Endothelial cell of umbilical vein (primary cell): ENCODE measurements at regions not wholly inside any gene's neighbourhood (a gene's known extent, or its start where the extent isn't known, plus 50 kb on each side); places are given as distances from the start of the nearest gene placed in this dataset.

Experiments used
- BruUV-seq: library from RNA; stranded (reverse); fragments of 400-500 nt; replicated peaks from 2 replicates; lab custom pipeline; 2021; lab: Mats Ljungman, UMichigan
- CTCF ChIA-PET: fragments of 300-600, 350-600 bp; sonication (Branson Sonifier 250); formaldehyde crosslinking; loops from one replicate; lab custom pipeline; 2021; ENCODE audit warnings: antibody characterized with exemption, inconsistent platforms; lab: Charles Lee
- POLR2A ChIA-PET: fragments of 300-600, 350-600 bp; sonication (Branson Sonifier 250); formaldehyde crosslinking; loops from one replicate; lab custom pipeline; 2021; ENCODE audit warnings: antibody characterized with exemption, inconsistent platforms; lab: Charles Lee
- DNase-seq: peaks from one replicate; pipeline ENCODE4 v3.0.0-alpha.2; 2011; ENCODE audit warnings: low read depth, low spot score
- FAIRE-seq: peaks from 2 replicates; lab custom pipeline; 2011; peaks lifted over from hg19 to GRCh38; lab: Jason Lieb, UNC
- H2AFZ ChIP-seq: 2 replicates; pipeline ENCODE4 v1.6.0; 2012; ENCODE audit warnings: low read depth, low read length, control low read depth, inconsistent platforms
- H3K27ac ChIP-seq: 2 replicates; pipeline ENCODE4 v1.5.1; 2011; ENCODE audit warnings: low read depth, mild to moderate bottlenecking, control low read depth, low read length, moderate library complexity; ENCODE audit not compliant: insufficient read depth
- H3K27me3 ChIP-seq, 2 experiments: 2 replicates each; pipeline versions ENCODE4 v1.6.0 to v1.6.1; 2011; ENCODE audit warnings: low read length in 2 of 2, mixed read lengths in 1 of 2; ENCODE audit not compliant: control insufficient read depth in 2 of 2, insufficient read depth in 2 of 2
- H3K36me3 ChIP-seq, 2 experiments: 2 replicates in 1 of 2; 3 replicates in 1 of 2; pipeline ENCODE4 v1.5.1; 2011; ENCODE audit warnings: low read length in 2 of 2, mild to moderate bottlenecking in 1 of 2, moderate library complexity in 1 of 2; ENCODE audit not compliant: control insufficient read depth in 2 of 2, insufficient read depth in 2 of 2; ENCODE audit errors: extremely low read depth in 1 of 2
- H3K4me1 ChIP-seq: 3 replicates; pipeline ENCODE4 v1.5.1; 2011; ENCODE audit warnings: mild to moderate bottlenecking, low read length; ENCODE audit not compliant: control insufficient read depth, insufficient read depth; ENCODE audit errors: extremely low read depth
- H3K4me2 ChIP-seq: 2 replicates; pipeline ENCODE4 v1.6.1; 2011; ENCODE audit warnings: low read length, control low read depth, mixed read lengths; ENCODE audit not compliant: insufficient read depth
- H3K4me3 ChIP-seq, 3 experiments: fragments of 200-600 bp in 1 of 3; sonication (generic), shearing (Covaris generic) in 1 of 3; replicated peaks in 1 of 3; 2 replicates each; pipeline ENCODE4 v1.5.1; 2011 to 2016; ENCODE audit warnings: control low read depth in 3 of 3, low read length in 3 of 3, mild to moderate bottlenecking in 2 of 3, inconsistent platforms in 1 of 3, low read depth in 1 of 3, moderate library complexity in 1 of 3; ENCODE audit not compliant: insufficient read depth in 1 of 3
- H3K79me2 ChIP-seq: 2 replicates; pipeline ENCODE4 v1.6.0; 2012; ENCODE audit warnings: low read length, inconsistent platforms; ENCODE audit not compliant: control insufficient read depth, insufficient read depth
- H3K9ac ChIP-seq: replicated peaks from 2 replicates; pipeline ENCODE3; 2011; ENCODE audit warnings: low read length, control low read depth; ENCODE audit not compliant: insufficient read depth; ENCODE audit errors: extremely low read depth
- H3K9me1 ChIP-seq: replicated peaks from 3 replicates; pipeline ENCODE4 v1.6.0; 2011; ENCODE audit warnings: mild to moderate bottlenecking, low read length; ENCODE audit not compliant: control insufficient read depth, insufficient read depth; ENCODE audit errors: extremely low read depth
- H3K9me3 ChIP-seq: replicated peaks from 2 replicates; pipeline ENCODE4 v1.5.1; 2012; ENCODE audit warnings: low read length, inconsistent platforms; ENCODE audit not compliant: control insufficient read depth, insufficient read depth
- H4K20me1 ChIP-seq: replicated peaks from 2 replicates; pipeline ENCODE3; 2011; ENCODE audit warnings: mild to moderate bottlenecking, low read length; ENCODE audit not compliant: control insufficient read depth, insufficient read depth; ENCODE audit errors: extremely low read depth
- CTCF ChIP-seq, 2 donors: IDR thresholded peaks; 1 replicate in 1 of 2; 2 replicates in 1 of 2; pipeline ENCODE4 v1.5.1; 2011; ENCODE audit warnings: low read length in 2 of 2, mild to moderate bottlenecking in 2 of 2, moderate library complexity in 2 of 2, control low read depth in 1 of 2, inconsistent platforms in 1 of 2, low read depth in 1 of 2; ENCODE audit not compliant: insufficient read depth in 1 of 2; ENCODE audit errors: extremely low read depth in 1 of 2
- EZH2 ChIP-seq: IDR thresholded peaks from 2 replicates; pipeline ENCODE4 v1.6.1; 2012; ENCODE audit warnings: borderline replicate concordance, low read depth, mild to moderate bottlenecking, moderate library complexity, low read length, inconsistent platforms; ENCODE audit not compliant: severe bottlenecking
- FOS ChIP-seq: IDR thresholded peaks from 2 replicates; pipeline ENCODE4 v1.6.1; 2011; ENCODE audit warnings: mild to moderate bottlenecking, low read length, moderate library complexity, borderline replicate concordance; ENCODE audit not compliant: insufficient read depth
- GATA2 ChIP-seq: IDR thresholded peaks from 2 replicates; pipeline ENCODE4 v1.7.0; 2011; ENCODE audit warnings: low read depth, mild to moderate bottlenecking, moderate library complexity, mixed read lengths, low read length; ENCODE audit not compliant: insufficient read length, insufficient read depth
- MAX ChIP-seq: IDR thresholded peaks from 2 replicates; pipeline ENCODE4 v1.6.1; 2011; ENCODE audit not compliant: insufficient read depth, insufficient read length
- MYC ChIP-seq: IDR thresholded peaks from one replicate; pipeline ENCODE4 v1.6.1; 2011; ENCODE audit warnings: mild to moderate bottlenecking, low read depth, low read length
- POLR2AphosphoS5 ChIP-seq: IDR thresholded peaks from 2 replicates; pipeline ENCODE4 v1.6.1; 2012; ENCODE audit warnings: low read depth, mild to moderate bottlenecking, control low read depth, low read length, moderate library complexity; ENCODE audit not compliant: insufficient read depth
- dilution Hi-C: fragments of 300-500 bp; cut with MboI; formaldehyde crosslinking; loops from one replicate; pipeline ENCODE4 v1.15.0; 2019; ENCODE audit warnings: low sequenced_read_pairs; ENCODE audit not compliant: extremely low pct_ligation_motif_present
- intact Hi-C: fragments of 100-400 bp; cut with micrococcal nuclease; formaldehyde crosslinking; loops from one replicate; pipeline ENCODE4 v1.10.0; 2022

GRCh38 chr4:178320003-178320402 is 877.8 kb upstream of the AGA start:
- peaks cover 10% of the 10 kb centered on the region for H3K9me3 ChIP-seq
- no peaks in the 10 kb centered on the region for H3K27me3 ChIP-seq
- H3K79me2 ChIP-seq = no peaks in the 10 kb centered on the region
- H3K9ac ChIP-seq = no peak overlapping the region
- ChIA-PET CTCF (no interaction called here), POLR2A (no interaction called here)
- no TSS peak for BruUV-seq
- no peak overlapping the region for H3K4me2 ChIP-seq
- FAIRE-seq (no peak), DNase-seq (no peak)
- no peak overlapping the region for H3K27ac ChIP-seq
- H3K4me3 ChIP-seq = no peak overlapping the region
- no peak overlapping the region for H2AFZ ChIP-seq
- no peaks in the 10 kb centered on the region for H3K4me1 ChIP-seq
- TF ChIP-seq MAX = no peak
- TF ChIP-seq EZH2 = no peak
- TF ChIP-seq CTCF (IDR thresholded peaks at IDR 0.05; ENCODE audit: extremely low read depth in 1 of 2, insufficient read depth in 1 of 2, low read depth in 1 of 2, low read length in 2 of 2) = no peak
- TF ChIP-seq POLR2AphosphoS5 = no peak
- dilution Hi-C loops = no loop called here
- no peaks in the 10 kb centered on the region for H3K36me3 ChIP-seq
- H3K9me1 ChIP-seq = no peaks in the 10 kb centered on the region
- no peaks in the 10 kb centered on the region for H4K20me1 ChIP-seq
- intact Hi-C loops = no loop called here

GRCh38 chr4:178322524-178323183 is 880.4 kb upstream of the AGA start:
- TF ChIP-seq MYC (no peak), GATA2 (no peak), FOS (no peak), EZH2 (no peak)
- H3K27ac ChIP-seq = no peak overlapping the region
- H3K4me3 ChIP-seq = no peak overlapping the region
- dilution Hi-C loops = no loop called here
- H3K79me2 ChIP-seq = no peaks in the 10 kb centered on the region
- no peak overlapping the region for H3K9ac ChIP-seq
- CTCF ChIA-PET = no interaction called here
- FAIRE-seq (no peak), DNase-seq (no peak)
- intact Hi-C loops = no loop called here
- no TSS peak for BruUV-seq
- H3K4me2 ChIP-seq = no peak overlapping the region
- no peak overlapping the region for H2AFZ ChIP-seq
- no peaks in the 10 kb centered on the region for H3K36me3 ChIP-seq
- no peaks in the 10 kb centered on the region for H3K27me3 ChIP-seq
- no peaks in the 10 kb centered on the region for H4K20me1 ChIP-seq
- H3K9me1 ChIP-seq = no peaks in the 10 kb centered on the region
- H3K9me3 ChIP-seq = peaks cover 7% of the 10 kb centered on the region
- POLR2A ChIA-PET = no interaction called here
- H3K4me1 ChIP-seq = no peaks in the 10 kb centered on the region
